Bone marrow (tissue), 2 donors: ENCODE measurements at regions not wholly inside any gene's neighbourhood (a gene's known extent, or its start where the extent isn't known, plus 50 kb on each side); places are given as distances from the start of the nearest gene placed in this dataset.
"Not testable (repeated sequence)": the region's sequence is repeated elsewhere in the genome, so short reads cannot be mapped to it uniquely, and the experiment has no call there.

Source experiments
- DNase-seq, 2 donors: peaks; one replicate each; lab custom pipeline; 2025; lab: John Stamatoyannopoulos, UW

GRCh38 chrX:140164391-140164790 is 199.1 kb upstream of the CXorf66 start:
- DNase-seq: no peak

GRCh38 chrX:140163371-140164159 is 198.2 kb upstream of the CXorf66 start:
- DNase-seq: no peak

DNA sequence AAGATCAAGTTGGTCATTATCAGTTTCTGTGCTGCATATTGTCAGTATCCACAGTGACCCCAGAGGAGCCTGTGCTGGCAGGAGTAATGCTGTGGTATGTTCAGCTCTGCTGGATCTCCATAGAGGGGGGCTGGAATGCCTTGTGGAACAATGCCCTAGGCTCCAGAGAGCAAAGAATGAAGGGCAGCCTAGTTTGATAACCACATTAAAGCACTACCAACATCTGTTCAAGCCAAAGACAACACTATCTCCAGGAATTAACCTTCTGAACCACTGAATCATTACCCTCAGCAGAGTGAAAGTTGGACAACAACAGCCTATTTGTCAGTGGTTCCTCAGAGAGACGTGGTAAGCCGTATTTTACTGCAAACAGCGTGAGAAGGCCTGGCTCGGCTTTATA is 192.3 kb upstream of the CXorf66 start:
- no peak for DNase-seq

GRCh38 chrX:140157143-140157542 is 191.8 kb upstream of the CXorf66 start:
- no peak for DNase-seq

DNA sequence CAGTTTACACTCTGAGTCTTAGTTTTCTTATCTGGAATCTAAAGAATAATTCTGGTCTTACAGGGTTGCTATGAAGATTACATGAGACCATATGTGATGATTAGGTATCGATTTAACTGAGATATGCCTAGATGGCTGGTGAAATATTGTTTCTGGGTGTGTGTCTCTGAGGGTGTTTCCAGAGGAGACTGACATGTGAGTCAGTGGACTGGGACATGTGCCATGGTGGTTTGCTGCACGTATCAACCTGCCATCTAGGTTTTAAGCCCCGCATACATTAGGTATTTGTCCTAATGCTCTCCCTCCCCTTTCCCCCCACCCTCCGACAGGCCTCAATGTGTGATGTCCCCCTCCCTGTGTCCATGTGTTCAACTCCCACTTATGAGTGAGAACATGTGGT is 186.0 kb upstream of the CXorf66 start:
- no peak for DNase-seq

- no peak for DNase-seq
These were observed 184.4 kb upstream of the CXorf66 start for GRCh38 chrX:140149761-140150160.

GRCh38 chrX:140141444-140142029 is 176.2 kb upstream of the CXorf66 start:
- DNase-seq: no peak

GRCh38 chrX:140138492-140138891 is 173.2 kb upstream of the CXorf66 start:
- DNase-seq: not testable (repeated sequence)

GRCh38 chrX:140138065-140138464 is 172.7 kb upstream of the CXorf66 start:
- not testable (repeated sequence) for DNase-seq

- no peak for DNase-seq
These were observed 167.6 kb upstream of the CXorf66 start for GRCh38 chrX:140132937-140133336.

GRCh38 chrX:140123446-140123845 is 158.1 kb upstream of the CXorf66 start:
- DNase-seq: no peak

- DNase-seq: not testable (repeated sequence)
These were observed 148.7 kb upstream of the CXorf66 start for GRCh38 chrX:140114059-140114458.

- DNase-seq: no peak
These were observed 144.8 kb upstream of the CXorf66 start for GRCh38 chrX:140110081-140110650.

GRCh38 chrX:140104760-140105159 is 139.4 kb upstream of the CXorf66 start:
- DNase-seq: no peak

DNA sequence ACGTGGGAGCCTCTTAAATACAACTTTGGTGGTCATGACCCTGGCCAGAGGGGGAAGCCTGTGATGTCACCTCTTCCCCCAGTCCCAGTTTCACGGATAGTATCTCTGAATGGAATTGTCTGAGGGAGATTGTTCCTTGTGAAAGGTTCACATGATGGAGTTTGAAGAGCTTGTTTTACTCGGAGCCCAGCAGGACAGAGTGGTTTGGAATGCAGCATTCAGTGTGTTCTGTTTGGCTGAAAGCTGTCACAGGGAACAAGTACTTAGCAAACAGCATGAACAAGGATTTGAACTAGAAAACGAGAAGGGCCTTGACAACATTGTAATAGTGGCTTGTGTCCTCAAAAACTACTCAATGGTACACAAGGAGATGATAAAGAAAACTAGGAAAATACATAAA is 133.9 kb upstream of the CXorf66 start:
- DNase-seq: no peak

GRCh38 chrX:140092121-140092520 is 126.8 kb upstream of the CXorf66 start:
- DNase-seq: no peak

- DNase-seq: no peak
These were observed 126.0 kb upstream of the CXorf66 start for GRCh38 chrX:140091125-140091886.

DNA sequence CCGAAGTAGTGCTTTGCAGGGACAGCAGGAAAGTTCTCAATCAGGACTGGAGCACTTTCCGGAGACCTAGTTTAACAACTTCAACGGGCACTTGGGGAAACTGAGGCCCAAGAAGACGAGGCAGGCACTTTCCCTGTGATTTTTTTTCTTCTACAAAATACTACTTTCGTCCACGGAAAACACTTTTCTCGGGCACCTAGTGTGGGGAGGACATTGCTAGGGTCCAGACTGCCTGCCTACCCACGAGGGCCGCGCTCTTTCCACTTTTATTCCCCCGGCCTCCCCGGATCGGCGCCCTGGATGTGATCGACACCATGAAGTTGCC is 125.4 kb upstream of the CXorf66 start:
- no peak for DNase-seq

GRCh38 chrX:140088438-140088837 is 123.1 kb upstream of the CXorf66 start:
- DNase-seq: no peak

GRCh38 chrX:140087875-140088274 is 122.6 kb upstream of the CXorf66 start:
- no peak for DNase-seq

DNA sequence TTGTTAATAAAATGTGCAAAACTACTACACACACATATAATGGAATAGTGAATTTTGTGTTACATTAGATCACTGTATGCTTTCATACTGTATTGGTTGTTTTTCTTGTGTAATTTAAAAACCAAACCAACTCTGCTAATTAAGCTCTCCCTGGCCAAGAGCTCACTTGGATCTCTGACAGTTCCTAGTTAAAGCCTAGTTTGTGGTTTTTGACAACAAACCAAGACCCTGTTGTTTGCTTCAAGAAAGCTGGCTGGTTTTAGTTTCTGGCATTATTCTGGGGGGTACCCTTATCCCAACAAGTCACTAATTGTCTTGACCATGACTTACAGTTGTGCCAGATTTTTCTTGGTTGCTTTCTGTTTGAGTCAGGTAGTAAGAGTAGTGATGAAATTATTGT is 121.4 kb upstream of the CXorf66 start:
- no peak for DNase-seq

DNA sequence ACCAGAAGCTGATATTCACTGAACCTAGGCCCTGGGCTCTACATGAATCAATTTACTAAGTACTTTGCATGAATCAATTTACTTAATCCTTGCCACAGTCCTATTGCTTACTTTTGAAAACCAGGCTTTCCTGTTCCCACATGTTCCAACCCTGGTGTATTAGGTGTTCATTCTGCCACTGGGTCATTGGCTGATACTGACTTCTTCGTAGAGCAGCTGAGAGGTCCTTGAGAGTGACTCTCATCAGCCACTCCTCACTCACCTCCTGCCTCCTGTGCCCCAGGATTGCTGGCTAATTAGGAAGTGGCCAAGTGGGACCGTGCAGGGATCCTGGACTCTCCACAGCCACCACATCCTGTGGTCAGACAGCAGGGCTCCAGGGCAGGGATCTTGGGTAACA is 109.5 kb upstream of the CXorf66 start:
- not testable (repeated sequence) for DNase-seq

DNA sequence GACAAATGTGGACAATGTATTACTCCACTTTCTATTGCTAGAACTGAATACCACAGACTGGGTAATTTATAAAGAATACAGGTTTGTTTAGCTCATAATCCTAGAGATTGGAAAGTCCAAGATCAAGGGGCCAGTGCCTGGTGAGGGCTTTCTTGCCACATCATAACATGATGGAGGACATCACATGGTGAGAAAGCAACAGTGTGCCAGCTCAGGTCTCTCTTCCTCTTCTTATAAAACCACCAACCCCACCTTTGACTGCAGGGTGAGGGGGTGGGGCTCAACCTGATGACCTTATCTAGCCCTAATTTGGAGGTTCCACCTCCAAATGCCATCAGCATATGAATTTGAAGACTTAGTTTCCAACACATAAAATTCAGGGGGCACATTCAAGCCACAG is 105.7 kb upstream of the CXorf66 start:
- no peak for DNase-seq
